ENCODE measurements at regions not wholly inside any gene's neighbourhood (a gene's known extent, or its start where the extent isn't known, plus 50 kb on each side); places are given as distances from the start of the nearest gene placed in this dataset.

DNA sequence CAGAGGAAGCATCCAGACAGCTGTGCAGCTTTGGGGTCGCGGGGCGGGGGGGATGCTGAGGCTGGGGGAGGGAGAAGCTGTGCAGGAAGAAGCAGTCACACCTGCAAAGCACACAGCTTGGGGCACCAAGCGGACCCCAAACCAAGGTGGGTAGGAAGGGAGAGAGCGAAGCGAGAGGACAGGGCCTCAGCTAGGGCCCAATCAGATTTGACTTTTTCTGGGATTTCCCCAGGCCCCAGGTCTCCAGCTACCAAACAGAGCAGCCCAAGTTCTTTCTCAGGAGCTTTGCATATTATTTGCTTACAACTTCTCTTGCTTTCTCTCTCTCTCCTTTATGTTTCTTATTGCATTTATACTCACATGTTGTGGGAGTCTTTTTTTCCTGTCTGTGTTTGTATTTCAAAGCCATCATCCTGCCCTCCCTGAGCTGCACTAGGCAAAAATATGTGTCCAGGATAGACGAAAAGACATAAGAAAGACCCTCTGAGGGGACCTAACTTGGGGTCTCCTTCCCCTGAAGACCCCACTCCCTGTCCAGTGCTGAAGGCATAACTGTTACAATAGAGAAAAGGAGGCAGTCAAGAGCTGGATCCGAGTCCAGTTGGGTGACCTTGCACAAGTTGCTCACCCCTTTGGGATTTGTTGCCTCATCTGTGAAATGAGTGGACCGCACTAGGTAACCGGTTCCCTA, 50.6 kb upstream of the SMNDC1 start:
- no peak for DNase-seq

DNA sequence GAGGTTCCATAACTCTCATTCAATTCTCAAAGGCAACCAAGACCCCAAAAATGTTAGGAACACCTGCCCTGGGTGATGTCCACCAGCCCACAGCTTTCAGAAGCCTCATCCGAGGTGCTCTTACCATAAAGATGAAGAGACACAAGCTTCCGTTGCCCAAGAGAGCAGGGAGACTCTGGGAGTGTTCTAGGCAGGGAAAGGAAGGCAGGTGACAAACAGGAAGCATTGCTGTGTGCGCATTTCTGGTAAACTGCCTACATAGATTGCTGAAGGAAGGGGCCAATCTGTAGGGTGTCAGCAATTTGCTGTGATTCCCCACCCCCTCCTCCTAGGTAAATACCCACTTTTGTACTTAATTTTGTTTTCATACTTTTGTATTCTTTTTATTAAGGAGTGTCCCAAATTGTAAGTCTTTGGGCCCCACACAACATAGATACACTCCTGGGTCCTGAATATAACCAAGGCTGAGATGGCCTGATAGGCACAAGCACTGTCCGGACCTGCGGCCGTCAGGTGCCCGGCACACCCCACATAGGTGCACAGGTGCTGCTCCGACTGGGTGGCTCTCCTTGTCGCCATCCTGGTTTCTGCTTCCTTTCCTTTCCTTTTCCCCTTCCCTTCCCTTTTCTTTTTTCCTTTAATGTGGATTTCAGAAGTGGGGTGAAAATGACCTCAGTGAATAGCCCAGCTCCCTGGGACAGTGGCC, 51.4 kb upstream of the SMNDC1 start:
- no peak for DNase-seq

DNA sequence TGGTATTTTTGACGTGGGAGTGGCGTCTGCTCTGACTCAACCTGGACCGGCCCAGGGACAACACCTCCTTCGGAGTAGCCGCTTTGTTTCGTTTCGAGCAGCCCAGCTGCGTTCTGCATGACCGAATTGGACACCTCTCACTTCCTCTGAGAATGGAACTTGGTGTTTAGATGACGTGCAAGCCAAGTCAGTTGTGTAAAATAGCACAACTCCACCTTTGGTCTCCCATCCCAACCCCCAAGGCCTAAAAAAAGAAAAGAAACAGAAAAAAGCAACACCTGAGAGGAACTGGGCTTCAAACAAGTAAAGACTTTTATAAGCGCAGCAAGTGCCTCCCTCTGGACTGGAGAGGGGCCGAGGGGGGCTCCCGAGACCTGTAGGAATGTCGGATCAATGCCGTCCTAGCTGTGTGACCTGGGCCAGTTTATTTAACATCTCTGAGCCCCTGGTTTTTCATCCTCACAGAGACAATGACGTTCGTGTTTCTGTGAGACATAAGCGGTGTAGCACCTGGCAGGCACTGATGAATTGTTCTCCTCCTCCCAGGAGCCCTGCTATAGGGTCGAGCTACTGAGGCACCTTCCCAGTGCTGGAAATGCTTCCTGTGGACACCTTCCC, 52.0 kb upstream of the SMNDC1 start:
- no peak for DNase-seq

- no peak for DNase-seq
Observed at GRCh38 chr10:110357252-110357780, 52.6 kb upstream of the SMNDC1 start.

- DNase-seq: no peak
Observed at GRCh38 chr10:110357871-110358270, 53.2 kb upstream of the SMNDC1 start.

GRCh38 chr10:110358278-110358677, 53.6 kb upstream of the SMNDC1 start:
- no peak for DNase-seq

GRCh38 chr10:110358869-110359629, 54.3 kb upstream of the SMNDC1 start:
- DNase-seq: no peak

DNA sequence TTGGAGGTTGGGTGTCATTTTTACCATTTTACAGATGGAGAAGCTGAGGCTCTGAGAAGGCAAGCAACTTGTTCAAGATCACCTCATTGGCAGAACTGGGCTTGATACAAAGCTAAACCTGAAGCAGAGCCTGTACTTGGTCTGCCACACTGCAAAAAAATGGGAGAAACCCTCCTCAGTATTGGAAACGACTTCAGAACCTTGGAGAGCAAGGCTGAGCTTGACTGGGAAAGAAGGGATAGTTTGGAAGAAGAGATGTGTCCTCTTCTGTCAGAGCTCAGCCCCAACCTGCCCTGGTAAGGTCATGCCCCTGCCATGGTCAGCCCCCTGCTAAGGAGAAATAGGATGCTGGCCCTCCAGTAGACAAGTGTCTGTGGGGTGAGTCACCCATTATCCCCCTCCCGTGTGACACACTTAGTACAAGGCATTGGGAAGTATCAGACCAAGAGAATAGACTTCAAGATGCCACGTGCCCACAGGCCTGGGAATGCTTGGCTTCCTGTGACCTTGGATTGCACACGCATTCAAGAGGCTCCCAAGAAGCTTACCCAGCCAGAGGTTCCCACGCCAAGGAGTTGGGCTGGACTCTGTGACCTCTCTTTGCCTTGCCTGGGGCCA, 56.2 kb upstream of the SMNDC1 start:
- no peak for DNase-seq

DNA sequence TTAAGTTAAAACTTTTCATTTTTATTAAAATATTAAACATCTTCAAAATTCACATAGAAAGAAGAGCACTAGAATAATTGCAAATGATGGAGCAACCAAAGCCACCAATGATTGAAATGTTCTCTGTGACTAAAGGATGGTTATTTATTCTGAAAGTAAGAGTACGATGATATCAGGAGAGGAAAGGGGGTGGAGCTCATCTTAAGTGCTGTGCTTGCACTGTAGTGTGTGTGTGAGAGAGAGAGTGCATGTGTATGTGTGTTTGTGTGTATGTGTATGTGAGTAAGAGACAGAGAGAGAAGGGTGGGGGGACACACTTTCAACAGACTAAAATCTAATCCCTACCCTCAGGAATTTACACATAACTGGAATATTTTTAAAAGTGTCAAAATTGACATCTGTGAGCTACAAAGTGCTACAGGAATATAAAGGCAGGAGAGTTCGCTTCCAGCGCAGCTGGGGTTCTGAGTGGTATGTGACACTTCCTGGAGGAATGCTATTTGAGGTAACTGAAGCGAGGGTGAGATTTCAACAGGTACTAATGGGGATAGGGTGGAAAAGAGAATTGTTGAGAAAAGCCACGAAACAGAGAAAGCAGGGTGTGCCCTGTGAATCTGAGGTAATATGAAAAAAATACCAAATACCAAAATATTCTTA, 57.2 kb upstream of the SMNDC1 start:
- no peak for DNase-seq

GRCh38 chr10:110363572-110364411, 59.1 kb upstream of the SMNDC1 start:
- DNase-seq: no peak

GRCh38 chr10:110364531-110364937, 59.8 kb upstream of the SMNDC1 start:
- DNase-seq: no peak

GRCh38 chr10:110365356-110366143, 60.8 kb upstream of the SMNDC1 start:
- DNase-seq: no peak

DNA sequence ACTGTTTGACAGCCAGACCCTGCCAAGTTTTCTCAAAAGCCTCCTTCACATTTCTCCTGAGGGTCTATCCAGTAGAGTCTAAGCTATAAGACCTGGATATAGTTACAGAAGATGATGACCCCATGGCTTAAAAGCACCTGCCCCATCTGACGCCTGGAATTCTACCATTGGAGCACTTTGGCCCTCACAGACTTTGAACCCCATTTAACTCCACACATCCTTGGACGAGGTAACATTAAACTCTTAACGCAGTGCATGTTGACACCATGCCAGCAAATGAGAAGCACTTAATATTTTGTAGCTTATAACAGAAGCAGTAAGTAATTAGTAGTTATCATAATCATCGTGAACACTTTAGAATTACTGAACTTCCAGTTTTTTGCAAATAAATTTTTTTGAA, 61.9 kb upstream of the SMNDC1 start:
- no peak for DNase-seq

DNA sequence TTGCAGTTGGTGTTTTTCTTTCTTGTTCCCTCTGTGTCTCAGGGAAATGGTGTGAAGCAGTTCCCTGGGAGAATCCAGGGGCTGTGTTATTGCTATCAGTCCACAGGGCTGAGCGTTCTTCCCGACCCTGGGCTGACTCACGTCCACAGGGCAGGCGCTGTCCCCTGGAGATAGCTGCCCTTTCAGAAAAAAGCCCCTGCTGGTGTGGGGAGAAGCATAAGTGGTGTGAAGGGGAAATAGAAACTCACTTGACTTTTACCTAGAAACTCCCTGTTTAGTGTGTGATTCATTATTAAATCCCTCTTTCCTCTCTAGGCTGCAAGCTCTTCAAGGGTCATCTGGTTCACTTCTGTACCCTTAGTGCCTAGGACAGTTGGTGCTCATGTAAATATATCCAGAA, 63.3 kb upstream of the SMNDC1 start:
- no peak for DNase-seq

DNA sequence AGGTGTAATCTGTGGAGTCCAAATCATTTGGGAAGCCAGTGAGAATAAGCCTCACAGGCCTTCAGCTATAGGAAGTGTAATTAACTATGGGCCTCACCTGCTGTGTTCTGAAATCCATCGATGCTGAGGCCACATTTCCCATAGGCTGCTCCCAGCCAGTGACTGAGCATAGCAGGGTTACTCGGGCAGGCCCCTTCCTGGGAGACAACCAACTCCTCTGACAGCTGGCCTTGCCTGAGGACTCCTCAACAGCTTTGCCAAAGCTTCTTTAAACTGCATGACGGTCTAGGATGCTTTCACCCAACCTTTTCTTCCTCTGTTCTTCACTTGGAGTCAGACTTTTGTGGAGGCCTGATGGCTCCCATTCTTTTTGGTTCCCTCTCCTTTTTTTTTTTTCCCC, 63.8 kb upstream of the SMNDC1 start:
- DNase-seq: no peak

DNA sequence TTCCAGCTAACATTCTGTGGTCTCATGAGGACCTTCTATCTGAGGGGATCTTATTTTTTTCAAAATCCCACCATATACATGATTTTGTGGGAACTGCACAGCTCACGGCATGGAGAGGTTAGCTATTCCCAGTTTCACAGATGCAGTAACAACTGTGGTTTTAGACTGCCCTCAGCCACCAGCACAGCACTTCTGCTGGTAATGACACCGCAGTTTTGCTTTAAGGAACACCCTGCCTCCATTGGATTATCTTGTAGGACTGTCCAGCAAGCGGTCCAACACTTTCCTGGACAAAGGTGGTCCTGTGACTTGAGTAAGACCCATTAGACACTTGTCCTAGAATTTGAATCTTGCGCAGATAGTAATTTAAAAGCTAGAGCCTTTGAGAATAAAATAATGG, 65.3 kb upstream of the SMNDC1 start:
- DNase-seq: no peak

DNA sequence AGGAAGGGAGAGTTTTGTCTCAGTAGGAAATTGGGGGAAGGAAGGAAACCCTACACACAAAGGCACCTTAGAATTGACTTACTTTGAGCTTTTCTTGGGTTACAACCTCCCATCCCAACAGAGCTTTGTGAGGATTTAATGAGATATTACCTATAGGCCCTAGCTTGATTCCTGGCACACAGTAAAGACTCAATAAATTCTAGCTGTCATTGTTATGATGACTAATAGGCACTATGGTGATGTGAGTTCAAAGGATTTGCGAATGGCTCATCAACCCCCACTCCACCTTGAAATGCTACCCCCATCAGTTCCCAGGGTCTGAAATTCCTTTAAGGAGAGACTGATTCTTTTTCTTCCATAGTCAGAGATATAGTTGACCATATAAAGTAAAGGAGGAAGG, 67.9 kb upstream of the SMNDC1 start:
- no peak for DNase-seq

DNA sequence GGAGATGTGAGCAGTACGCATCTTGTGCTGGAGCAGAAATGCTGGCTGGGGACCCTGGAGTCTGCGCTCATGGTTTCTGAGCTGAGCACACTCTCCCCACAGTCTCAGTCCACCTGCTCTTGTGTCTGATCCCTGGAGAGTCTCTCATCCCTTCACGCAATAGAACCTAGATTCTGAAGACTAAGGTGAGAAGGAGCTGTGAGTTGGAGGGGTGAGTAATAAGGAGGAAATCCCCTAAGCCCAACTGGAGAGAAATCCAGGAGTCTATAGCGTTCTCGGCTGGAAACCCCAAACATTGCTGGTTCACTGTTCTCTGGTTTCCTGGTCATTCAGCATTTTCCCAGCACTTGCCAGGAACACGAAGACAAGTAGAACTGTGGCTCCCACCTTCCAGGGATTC, 68.3 kb upstream of the SMNDC1 start:
- DNase-seq: no peak

DNA sequence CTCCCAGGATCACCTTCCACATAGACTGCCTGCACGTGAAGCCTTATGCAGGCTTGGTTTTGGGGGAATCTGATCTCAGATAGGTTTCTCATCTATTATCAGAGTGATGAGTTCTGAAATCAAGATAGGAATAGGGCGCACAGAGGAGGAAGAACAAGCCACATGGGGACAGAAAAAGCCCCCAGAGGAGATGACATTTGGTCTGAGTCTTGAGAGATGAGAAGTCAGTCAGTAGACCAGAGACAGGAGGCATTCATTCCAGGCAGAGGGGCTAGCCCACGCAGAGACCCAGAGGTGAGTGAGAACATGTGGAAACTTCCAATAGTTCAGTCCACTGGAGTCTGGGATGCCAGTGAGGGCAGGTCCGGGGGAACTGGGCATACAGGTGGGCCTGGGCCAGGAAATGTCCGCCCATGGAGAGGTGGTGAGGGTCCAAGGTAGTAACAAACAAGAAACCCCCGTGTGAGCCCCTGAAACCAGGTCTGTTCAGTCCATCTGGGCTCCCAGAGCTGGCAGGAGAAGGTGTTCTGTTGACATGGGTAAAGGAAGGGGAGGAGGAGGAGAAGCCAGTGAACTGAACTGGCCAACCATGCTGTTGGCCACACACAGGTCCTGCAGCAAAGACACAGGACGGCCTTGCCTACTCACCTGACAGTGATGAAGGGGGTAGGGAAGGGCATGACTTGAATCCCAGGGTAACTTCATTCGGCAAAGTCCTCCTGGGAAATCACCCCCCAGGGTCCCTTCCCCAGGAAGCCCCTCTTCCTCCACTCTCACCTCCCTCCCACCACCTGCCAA, 69.3 kb upstream of the SMNDC1 start:
- DNase-seq: no peak

DNA sequence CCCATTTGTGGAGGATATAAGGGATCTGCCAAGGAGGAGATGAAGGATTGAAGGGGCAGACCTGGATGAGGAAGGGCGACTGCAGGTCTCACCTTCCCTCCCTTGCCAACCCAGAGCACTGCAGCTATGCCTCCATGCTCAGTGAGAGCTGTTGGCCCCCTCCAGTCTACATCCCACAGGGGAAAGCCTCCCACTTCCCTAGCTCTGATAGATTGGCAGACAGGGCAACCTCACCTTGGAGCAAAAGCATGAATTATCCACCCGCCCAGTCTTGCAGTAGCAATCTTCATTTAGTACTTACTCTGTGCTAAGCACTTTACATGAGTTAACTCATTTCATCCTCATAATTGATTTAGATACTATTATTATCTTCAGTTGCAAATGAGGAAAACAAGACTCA, 70.4 kb upstream of the SMNDC1 start:
- no peak for DNase-seq
